Neural cell (in vitro differentiated cells): ENCODE measurements at regions not wholly inside any gene's neighbourhood (a gene's known extent, or its start where the extent isn't known, plus 50 kb on each side); places are given as distances from the start of the nearest gene placed in this dataset.

Experiments
- H2AFZ ChIP-seq: fragments of 200-600, 300-800 bp; sonication (generic), shearing (Covaris generic); 2 replicates; pipeline ENCODE4 v1.6.0; 2014; ENCODE audit warnings: low read depth, mild to moderate bottlenecking, antibody characterized with exemption, low read length, moderate library complexity
- H3F3A ChIP-seq: fragments of 200-600 bp; shearing (Covaris generic); 2 replicates; pipeline ENCODE4 v1.6.1; 2016; ENCODE audit warnings: mild to moderate bottlenecking, moderate library complexity, mixed read lengths, antibody characterized with exemption, low read length; ENCODE audit not compliant: insufficient read depth, poor library complexity, severe bottlenecking
- H3K27ac ChIP-seq: fragments of 200-600, 300-800 bp; sonication (generic), shearing (Covaris generic); 2 replicates; pipeline ENCODE4 v1.5.1; 2014; ENCODE audit warnings: mild to moderate bottlenecking, low read length, moderate library complexity
- H3K27me3 ChIP-seq: fragments of 300-800, 200-600 bp; sonication (generic), shearing (Covaris generic); 2 replicates; pipeline ENCODE4 v1.6.0; 2014; ENCODE audit warnings: mild to moderate bottlenecking, low read depth, low read length, moderate library complexity; ENCODE audit not compliant: insufficient read depth
- H3K36me3 ChIP-seq: fragments of 300-800, 200-600 bp; sonication (generic), shearing (Covaris generic); 2 replicates; pipeline ENCODE4 v1.5.1; 2014; ENCODE audit warnings: mild to moderate bottlenecking, antibody characterized with exemption, low read length, moderate library complexity; ENCODE audit not compliant: insufficient read depth
- H3K4me2 ChIP-seq: fragments of 300-800, 200-600 bp; sonication (generic), shearing (Covaris generic); 2 replicates; pipeline ENCODE4 v1.6.0; 2014; ENCODE audit warnings: mild to moderate bottlenecking, low read length
- H3K4me3 ChIP-seq: fragments of 300-800, 200-600 bp; sonication (generic), shearing (Covaris generic); 2 replicates; pipeline ENCODE4 v1.5.1; 2014; ENCODE audit warnings: mild to moderate bottlenecking, low read length, moderate library complexity
- H3K79me2 ChIP-seq: fragments of 200-600 bp; shearing (Covaris generic); replicated peaks from 2 replicates; pipeline ENCODE4 v1.6.0; 2014; ENCODE audit warnings: mild to moderate bottlenecking, low read length, moderate library complexity; ENCODE audit not compliant: insufficient read depth
- H3K9ac ChIP-seq: fragments of 300-800, 200-600 bp; sonication (generic), shearing (Covaris generic); 2 replicates; pipeline ENCODE4 v1.6.1; 2016; ENCODE audit warnings: mild to moderate bottlenecking, low read length, mixed read lengths
- H3K9me2 ChIP-seq: fragments of 200-600 bp; shearing (Covaris generic); 2 replicates; pipeline ENCODE4 v1.6.1; 2016; ENCODE audit warnings: mild to moderate bottlenecking, low read length, mixed read lengths; ENCODE audit not compliant: insufficient read depth
- H3K9me3 ChIP-seq: fragments of 200-600, 300-800 bp; sonication (generic), shearing (Covaris generic); 2 replicates; pipeline ENCODE4 v1.6.1; 2016; ENCODE audit warnings: mild to moderate bottlenecking, mixed run types, low read length, moderate library complexity, mixed read lengths
- H4K20me1 ChIP-seq: fragments of 200-600 bp; shearing (Covaris generic); 2 replicates; pipeline ENCODE4 v1.6.1; 2016; ENCODE audit warnings: mild to moderate bottlenecking, mixed run types; ENCODE audit not compliant: insufficient read depth
- CTCF ChIP-seq: fragments of 450-650 bp; IDR thresholded peaks from 2 replicates; pipeline ENCODE4 v1.5.1; 2014; ENCODE audit warnings: antibody characterized with exemption, mild to moderate bottlenecking, moderate library complexity; ENCODE audit not compliant: poor library complexity, severe bottlenecking
- EP300 ChIP-seq: fragments of 450-650 bp; conservative IDR thresholded peaks from 2 replicates; pipeline ENCODE4 v1.6.1; 2014; ENCODE audit warnings: antibody characterized with exemption, mild to moderate bottlenecking, moderate library complexity; ENCODE audit not compliant: poor library complexity, severe bottlenecking
- EZH2 ChIP-seq: fragments of 200-600, 300-800 bp; shearing (Covaris generic), sonication (generic); IDR thresholded peaks from 2 replicates; pipeline ENCODE4 v1.6.1; 2014; ENCODE audit warnings: antibody characterized with exemption, low read length, borderline replicate concordance, mild to moderate bottlenecking; ENCODE audit not compliant: insufficient read depth, poor library complexity, severe bottlenecking
- MXI1 ChIP-seq: fragments of 450-650 bp; conservative IDR thresholded peaks from 2 replicates; pipeline ENCODE4 v1.6.1; 2014; ENCODE audit warnings: antibody characterized with exemption, mild to moderate bottlenecking; ENCODE audit not compliant: poor library complexity, severe bottlenecking
- POLR2AphosphoS5 ChIP-seq: IDR thresholded peaks from 2 replicates; pipeline ENCODE4 v1.6.1; 2012
- RAD21 ChIP-seq: fragments of 450-650 bp; conservative IDR thresholded peaks from 2 replicates; pipeline ENCODE4 v1.6.1; 2014; ENCODE audit warnings: antibody characterized with exemption, mild to moderate bottlenecking, moderate library complexity
- SMC3 ChIP-seq: fragments of 450-650 bp; conservative IDR thresholded peaks from 2 replicates; pipeline ENCODE4 v1.6.1; 2014; ENCODE audit warnings: antibody characterized with exemption, mild to moderate bottlenecking, moderate library complexity; ENCODE audit not compliant: poor library complexity
- TAF1 ChIP-seq: IDR thresholded peaks from 2 replicates; pipeline ENCODE4 v1.6.1; 2012; ENCODE audit warnings: low read depth
- TF ChIP-seq, protein P1 (sequence below): IDR thresholded peaks from 2 replicates; pipeline ENCODE4 v1.6.1; 2012; ENCODE audit warnings: borderline replicate concordance

DNA sequence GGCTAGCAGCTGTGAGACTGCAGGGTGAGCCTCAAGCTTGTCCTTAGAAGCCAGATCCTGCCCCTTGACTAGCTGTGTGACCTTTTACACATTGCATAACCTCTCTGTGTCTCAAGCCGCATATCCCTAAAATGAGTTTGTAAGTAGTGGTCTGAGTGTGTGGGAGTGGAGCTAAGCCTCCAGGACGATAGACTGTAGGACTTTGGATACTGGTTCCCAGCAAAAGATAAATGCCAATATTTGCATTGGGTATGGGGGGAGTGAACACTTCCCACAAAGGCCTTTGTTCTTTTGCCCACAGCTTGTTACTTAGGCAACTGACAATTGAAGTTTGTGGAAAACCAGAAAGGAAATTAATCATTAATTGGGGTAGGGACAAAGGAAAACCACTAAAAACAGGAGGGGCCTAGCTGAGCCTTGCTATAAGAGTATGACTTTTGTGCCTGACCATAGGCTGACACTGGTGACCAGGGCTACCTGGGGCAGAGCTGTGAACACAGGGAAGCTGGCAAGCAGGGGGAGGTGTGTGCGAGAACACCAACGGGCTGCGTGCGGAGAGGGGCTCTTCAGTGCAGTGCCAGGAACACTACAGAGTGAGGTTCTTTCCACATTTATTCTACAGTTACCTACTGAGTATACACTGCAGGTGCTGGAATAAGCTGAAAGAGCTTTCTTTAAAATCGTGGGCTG, 102.4 kb upstream of the ETV3 start:
- H3K4me2 ChIP-seq, result no peak overlapping the region
- H2AFZ ChIP-seq, result no peak overlapping the region

DNA sequence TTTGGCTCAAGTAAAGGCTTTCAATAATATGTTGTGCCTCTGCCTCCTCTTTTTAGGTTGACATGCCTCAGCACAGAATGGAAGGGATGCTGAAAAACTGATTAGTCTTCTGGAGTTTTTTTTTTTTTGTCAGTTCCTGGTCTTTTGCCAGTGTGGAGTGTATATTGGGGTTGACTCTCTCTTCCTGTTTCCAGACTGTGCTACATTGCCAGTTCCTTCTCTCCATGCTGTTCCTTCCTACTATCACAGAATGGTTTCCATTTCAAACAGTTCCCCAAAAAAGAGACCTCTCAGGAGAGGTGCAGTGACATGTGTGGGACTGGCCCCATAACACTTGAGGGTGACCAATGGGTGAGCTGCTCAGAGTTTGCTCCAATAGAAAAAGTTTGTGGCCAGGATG, 101.7 kb upstream of the ETV3 start:
- Histone ChIP-seq H3K4me3 (no peak overlapping the region), H3K36me3 (no peaks in the 10 kb centered on the region), H3F3A (no peaks in the 10 kb centered on the region), H4K20me1 (no peaks in the 10 kb centered on the region), H3K27ac (no peak overlapping the region), H2AFZ (no peak overlapping the region), H3K9ac (no peak overlapping the region), H3K9me2 (no peaks in the 10 kb centered on the region), H3K79me2 (no peaks in the 10 kb centered on the region), H3K27me3 (no peaks in the 10 kb centered on the region), H3K4me2 (no peak overlapping the region), H3K9me3 (no peaks in the 10 kb centered on the region)
- TF ChIP-seq SMC3 (no peak), EP300 (no peak), EZH2 (no peak), POLR2AphosphoS5 (no peak), MXI1 (no peak), RAD21 (no peak), TAF1 (no peak), CTCF (no peak)
- TF ChIP-seq, protein P1, sequence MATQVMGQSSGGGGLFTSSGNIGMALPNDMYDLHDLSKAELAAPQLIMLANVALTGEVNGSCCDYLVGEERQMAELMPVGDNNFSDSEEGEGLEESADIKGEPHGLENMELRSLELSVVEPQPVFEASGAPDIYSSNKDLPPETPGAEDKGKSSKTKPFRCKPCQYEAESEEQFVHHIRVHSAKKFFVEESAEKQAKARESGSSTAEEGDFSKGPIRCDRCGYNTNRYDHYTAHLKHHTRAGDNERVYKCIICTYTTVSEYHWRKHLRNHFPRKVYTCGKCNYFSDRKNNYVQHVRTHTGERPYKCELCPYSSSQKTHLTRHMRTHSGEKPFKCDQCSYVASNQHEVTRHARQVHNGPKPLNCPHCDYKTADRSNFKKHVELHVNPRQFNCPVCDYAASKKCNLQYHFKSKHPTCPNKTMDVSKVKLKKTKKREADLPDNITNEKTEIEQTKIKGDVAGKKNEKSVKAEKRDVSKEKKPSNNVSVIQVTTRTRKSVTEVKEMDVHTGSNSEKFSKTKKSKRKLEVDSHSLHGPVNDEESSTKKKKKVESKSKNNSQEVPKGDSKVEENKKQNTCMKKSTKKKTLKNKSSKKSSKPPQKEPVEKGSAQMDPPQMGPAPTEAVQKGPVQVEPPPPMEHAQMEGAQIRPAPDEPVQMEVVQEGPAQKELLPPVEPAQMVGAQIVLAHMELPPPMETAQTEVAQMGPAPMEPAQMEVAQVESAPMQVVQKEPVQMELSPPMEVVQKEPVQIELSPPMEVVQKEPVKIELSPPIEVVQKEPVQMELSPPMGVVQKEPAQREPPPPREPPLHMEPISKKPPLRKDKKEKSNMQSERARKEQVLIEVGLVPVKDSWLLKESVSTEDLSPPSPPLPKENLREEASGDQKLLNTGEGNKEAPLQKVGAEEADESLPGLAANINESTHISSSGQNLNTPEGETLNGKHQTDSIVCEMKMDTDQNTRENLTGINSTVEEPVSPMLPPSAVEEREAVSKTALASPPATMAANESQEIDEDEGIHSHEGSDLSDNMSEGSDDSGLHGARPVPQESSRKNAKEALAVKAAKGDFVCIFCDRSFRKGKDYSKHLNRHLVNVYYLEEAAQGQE, result no peak

More for the DNA sequence above, 102.4 kb upstream of the ETV3 start:
- Histone ChIP-seq H3K9ac (no peak overlapping the region), H4K20me1 (no peaks in the 10 kb centered on the region), H3K36me3 (no peaks in the 10 kb centered on the region), H3K27me3 (no peaks in the 10 kb centered on the region), H3K27ac (no peak overlapping the region), H3K9me2 (no peaks in the 10 kb centered on the region), H3K79me2 (no peaks in the 10 kb centered on the region), H3F3A (no peaks in the 10 kb centered on the region), H3K4me3 (no peak overlapping the region), H3K9me3 (no peaks in the 10 kb centered on the region)
- no peak for TF ChIP-seq POLR2AphosphoS5
- TF ChIP-seq, protein P1, result no peak
- TF ChIP-seq RAD21, result no peak
- TF ChIP-seq CTCF, result no peak
- TF ChIP-seq EZH2, result no peak
- no peak for TF ChIP-seq TAF1
